ENCODE measurements at regions not wholly inside any gene's neighbourhood (a gene's known extent, or its start where the extent isn't known, plus 50 kb on each side); places are given as distances from the start of the nearest gene placed in this dataset.

GRCh38 chr14:37816135-37816534 is 220.7 kb downstream of the TTC6 start:
- TF ChIP-seq CTCF (conservative IDR thresholded peaks at IDR 0.05; ENCODE audit: low read length) (no peak), EZH2phosphoT487 (IDR thresholded peaks at IDR 0.05; ENCODE audit: borderline replicate concordance, low read depth, low read length) (no peak)
